ELR (cell line): ENCODE measurements at regions not wholly inside any gene's neighbourhood (a gene's known extent, or its start where the extent isn't known, plus 50 kb on each side); places are given as distances from the start of the nearest gene placed in this dataset.
"Not testable (repeated sequence)": the region's sequence is repeated elsewhere in the genome, so short reads cannot be mapped to it uniquely, and the experiment has no call there.

Source experiments
- DNase-seq: peaks from one replicate; pipeline ENCODE4 v3.0.0-alpha.2; 2015; ENCODE audit warnings: low read depth

- no peak for DNase-seq
Observed at GRCh38 chr4:128649161-128649560, 160.3 kb upstream of the JADE1 start.

DNA sequence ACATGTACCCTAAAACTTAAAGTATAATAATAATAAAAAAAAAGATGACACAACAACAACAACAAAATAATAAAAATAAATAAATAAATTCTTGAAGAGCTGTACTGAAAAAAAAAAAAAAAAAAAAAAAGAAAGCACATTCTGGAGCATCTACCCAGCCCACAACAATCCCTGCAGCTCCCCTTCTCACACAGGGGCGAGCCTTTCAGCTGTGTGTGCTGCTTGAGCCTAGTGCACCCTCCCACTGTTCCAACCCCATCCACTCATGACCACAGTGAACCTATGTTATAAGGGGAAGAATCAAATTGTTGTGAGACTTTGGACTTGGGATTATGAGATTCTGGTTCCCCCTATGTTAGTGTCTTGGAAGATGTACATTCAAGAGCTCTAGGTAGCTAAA is 161.5 kb upstream of the JADE1 start:
- DNase-seq = no peak

DNA sequence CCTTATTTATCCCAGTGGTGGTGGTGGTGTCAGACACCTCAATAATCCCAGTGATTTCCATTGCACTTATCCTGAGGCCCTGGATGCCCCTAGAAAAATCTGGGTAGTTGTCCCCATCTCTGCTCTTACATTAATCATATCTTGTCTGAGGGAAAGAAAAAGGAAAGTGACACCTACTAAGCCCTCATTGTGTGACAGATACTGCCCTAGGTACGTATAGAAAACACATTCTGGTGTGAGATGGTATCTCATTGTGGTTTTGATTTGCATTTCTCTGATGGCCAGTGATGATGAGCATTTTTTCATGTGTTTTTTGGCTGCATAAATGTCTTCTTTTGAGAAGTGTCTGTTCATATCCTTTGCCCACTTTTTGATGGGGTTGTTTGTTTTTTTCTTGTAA is 162.6 kb upstream of the JADE1 start:
- DNase-seq = not testable (repeated sequence)

DNA sequence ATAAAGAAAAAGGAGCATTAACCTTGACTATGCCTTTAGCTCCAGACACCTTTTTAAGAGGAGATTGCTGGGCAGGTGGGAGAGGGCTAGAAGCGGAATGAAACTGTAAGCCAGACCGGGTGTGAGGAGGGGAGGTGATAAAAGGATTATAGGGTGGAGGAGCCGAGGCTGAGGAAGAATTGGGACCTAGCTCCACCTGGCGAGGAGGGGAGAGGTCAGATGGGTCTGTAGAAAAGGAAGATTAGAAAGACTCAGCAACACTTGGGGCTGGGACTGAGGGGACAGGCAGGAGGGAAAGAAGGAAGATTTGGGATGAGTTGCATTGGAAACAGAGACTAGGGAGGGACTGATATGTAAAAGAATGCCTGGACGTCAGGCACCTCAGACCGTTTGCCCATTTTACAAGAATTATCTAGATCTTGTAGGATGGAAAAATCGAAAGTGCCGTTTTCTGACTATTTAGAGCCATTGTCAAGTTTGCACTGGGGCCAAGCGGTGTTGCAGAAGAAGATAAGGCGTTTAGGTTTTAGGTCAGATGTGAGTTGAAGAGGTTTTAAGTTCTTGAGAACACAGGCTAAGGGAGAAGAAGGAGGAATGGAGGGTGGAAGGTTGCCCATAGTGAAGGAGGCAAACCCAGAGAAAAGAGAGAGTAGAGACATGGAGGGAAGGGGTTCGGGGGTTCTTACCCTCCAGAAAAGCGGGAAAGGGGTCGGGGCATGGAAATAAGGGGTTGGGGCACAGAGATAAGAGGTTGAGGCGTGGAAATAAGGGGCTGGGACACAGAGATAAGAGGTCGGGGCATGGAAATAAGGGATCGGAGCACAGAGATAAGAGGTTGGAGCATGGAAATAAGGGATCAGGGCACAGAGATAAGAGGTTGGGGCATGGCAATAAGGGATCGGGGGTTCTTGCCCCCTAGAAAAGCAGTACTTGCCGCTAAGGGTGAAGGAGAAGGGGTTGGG is 164.5 kb upstream of the JADE1 start:
- DNase-seq = not testable (repeated sequence)

DNA sequence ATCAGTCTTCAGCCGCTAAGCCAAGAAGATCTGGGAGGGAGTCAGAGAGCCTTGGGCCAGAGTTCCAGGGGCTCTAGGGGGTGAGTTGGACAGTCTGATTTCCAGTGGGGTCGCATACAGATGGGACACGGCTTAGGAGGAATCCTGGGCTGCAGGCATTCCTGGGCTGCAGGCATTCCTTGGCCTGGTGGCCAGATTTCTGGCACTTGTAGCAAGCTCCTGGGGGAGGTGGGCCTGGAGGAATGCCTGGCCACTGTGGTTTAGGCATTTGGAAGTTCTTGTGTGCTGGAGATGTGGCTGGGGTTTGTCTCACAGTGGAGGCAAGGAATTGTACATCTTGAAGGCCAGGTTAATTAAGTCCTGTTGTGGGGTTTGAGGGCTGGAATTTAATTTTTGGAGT is 165.4 kb upstream of the JADE1 start:
- not testable (repeated sequence) for DNase-seq

DNA sequence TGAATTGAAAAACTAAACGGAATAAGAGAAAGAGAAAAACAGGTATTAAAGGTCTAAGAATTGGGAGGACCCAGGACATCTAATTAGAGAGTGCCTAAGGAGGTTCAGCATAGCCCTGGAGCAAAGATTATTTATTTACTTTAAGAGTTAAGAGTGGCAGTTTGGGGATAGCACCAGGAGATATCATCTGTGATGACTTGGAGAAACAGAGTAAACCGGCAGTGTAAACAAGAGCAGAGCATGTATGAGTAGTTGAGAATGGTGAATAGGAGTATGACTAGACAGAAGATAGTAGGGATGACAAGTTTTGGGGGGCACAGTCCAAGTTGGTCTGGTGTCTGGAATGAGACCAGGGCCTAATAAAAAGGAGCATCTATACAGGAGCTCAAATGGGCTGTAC is 167.9 kb upstream of the JADE1 start:
- DNase-seq = not testable (repeated sequence)

DNA sequence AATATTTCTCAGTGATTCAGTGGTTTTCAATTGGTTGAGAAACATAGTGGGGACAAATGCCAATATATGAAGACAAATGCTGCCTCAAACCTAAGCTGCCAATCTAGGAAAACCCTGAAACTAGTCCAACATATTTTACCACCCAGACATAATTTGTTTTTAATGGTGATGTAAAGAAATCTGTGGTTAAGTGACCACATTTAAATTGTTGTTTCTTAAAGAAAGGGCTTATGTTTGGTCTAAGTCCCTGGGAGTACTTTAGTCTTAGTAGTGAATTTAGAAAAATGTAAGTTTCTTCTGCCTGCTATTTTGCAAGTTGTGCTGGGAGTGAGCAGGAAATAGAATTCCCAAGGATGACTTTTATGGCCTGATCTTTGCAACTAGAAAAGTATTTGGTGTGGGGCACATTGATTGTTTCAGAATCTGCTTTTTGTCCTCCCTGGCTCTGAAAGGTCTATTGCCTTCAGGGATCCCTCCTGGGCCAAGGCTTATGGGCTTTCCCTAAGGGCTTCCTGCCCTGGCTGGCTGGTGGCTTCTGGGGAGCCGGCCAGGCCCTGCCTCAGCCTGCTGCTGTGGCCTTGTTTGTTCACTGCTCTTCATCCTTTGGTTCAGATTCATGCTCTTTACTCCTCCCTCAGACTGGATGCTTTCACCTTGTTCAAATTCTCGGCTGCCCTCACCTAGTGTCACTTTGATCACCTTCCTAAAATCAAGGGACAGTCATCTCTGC is 169.8 kb upstream of the JADE1 start:
- DNase-seq = no peak

GRCh38 chr4:128636906-128637305 is 172.6 kb upstream of the JADE1 start:
- DNase-seq = no peak

- no peak for DNase-seq
Observed at GRCh38 chr4:128635955-128636560, 173.4 kb upstream of the JADE1 start.

DNA sequence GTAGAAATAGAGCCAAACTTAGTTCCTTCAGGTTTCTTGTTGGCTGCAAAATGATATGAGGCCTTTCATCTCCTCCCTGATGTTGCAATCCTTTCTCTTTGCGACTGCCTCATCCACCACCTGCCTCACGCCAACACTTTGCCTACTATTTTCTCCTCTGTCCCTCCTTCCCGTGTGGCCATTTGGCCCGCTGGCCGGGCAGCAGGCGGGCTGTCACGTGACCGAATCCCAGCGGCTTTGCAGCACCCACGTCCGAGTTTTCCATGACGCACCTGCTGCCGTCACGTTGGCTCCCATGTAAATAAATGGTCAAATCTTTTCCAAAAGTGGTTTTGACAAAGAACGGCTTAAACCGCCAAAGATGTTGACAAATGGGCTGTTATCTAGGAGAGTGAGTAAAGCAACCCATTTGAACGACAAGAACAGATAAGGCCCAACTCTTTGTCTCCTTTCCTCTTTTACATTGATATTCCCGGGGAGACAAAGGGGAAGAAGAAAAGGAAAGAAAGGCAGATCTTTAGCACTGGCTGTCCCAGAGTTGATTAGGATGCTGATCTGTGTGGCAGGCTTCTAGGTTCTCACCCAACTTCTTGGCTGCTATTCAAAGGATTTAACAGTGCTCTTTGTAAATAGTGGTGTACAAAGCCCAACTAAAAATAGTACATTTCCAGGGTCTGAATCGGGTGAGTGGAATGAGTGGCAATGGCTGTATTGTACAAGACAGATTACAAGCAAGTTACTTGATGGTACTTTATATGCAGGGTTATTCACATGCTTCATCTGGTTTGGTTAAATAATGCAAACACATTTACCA is 174.2 kb upstream of the JADE1 start:
- DNase-seq = no peak

GRCh38 chr4:128633067-128633466 is 176.4 kb upstream of the JADE1 start:
- DNase-seq = no peak

DNA sequence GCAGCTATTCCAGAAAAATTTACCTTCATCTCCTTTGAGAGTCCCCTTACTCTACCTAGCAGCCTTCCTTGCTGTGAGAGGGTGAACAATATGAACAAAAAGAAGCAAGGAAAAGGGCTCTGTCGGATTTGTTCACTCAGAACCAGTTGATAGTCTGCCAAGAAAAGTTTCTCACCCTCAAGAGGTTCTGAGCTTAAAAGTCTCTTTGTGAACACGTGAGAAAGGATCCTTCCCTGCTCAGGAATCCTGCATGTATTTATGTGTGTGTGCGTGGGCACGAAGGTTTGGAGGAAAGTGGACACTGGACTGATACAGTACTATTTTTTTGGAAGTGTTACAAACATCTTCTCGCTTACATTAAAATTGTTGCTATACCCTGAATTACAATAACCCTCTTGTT is 178.6 kb upstream of the JADE1 start:
- DNase-seq = no peak

DNA sequence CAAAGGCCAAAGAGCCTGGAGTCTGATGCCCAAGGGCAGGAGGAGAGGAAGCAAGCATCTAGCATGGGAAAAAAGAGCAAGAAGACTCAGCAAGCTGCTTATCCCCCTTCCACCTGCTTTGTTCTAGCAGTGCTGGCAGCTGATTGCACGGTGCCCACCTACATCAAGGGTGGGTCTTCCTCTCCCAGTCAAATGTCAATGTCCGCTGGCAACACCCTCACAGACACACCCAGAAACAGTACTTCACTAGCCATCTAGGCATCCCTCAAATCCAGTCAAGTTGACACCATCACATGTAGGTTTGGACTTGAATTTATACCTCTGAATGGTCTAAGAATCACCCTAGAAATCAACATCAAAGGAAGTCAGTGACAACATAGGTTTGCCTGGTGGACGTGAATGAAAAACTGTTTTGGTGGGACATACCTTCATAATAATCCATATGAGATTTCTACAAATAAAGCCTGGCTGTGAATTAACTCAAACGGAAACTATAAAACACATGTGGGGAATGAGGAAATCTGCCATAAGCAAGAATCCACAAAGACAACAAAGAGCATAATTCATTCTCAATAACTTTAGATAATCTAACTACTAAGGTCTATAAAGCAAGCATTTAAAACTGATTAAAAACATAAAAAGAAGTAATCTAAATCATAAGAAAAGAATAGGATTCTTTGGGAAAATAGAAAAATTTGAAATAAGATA is 185.8 kb upstream of the JADE1 start:
- no peak for DNase-seq

GRCh38 chr4:128620279-128620965 is 189.1 kb upstream of the JADE1 start:
- not testable (repeated sequence) for DNase-seq

GRCh38 chr4:128615197-128615596 is 194.3 kb upstream of the JADE1 start:
- DNase-seq = no peak

GRCh38 chr4:128608006-128608405 is 201.5 kb upstream of the JADE1 start:
- no peak for DNase-seq

- peak; percentile 87 for DNase-seq
Observed at GRCh38 chr4:128606173-128606572, 203.3 kb upstream of the JADE1 start.

- peak; percentile 70 for DNase-seq
Observed at GRCh38 chr4:128604840-128605239, 204.7 kb upstream of the JADE1 start.

- no peak for DNase-seq
Observed at GRCh38 chr4:128604204-128604603, 205.3 kb upstream of the JADE1 start.

GRCh38 chr4:128603081-128603480 is 206.4 kb upstream of the JADE1 start:
- DNase-seq = no peak
